ENCODE measurements at regions not wholly inside any gene's neighbourhood (a gene's known extent, or its start where the extent isn't known, plus 50 kb on each side); places are given as distances from the start of the nearest gene placed in this dataset.

DNA sequence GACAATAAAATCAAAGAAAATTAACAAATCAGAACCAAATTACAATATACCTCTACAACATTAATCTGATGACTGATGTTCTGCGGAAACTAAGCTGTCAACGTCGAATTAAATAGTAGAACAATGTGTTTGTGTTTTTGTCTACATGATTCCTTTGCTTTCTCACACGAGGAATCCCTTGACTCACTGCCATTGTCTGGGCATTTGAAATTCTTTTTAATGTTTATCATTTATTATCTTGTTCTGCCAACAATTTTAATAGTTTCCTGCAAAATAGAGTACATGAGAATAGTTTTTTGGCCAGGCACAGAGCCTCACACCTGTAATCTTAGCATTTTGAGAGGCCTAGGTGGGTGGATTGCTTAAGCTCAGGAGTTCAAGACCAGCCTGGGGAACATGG lies 76.6 kb upstream of the KRAS start:
- Histone ChIP-seq H3K36me3 (ENCODE audit: insufficient read depth, low read length) (no peaks in the 10 kb centered on the region), H3K4me2 (ENCODE audit: low read length) (no peak overlapping the region), H3K9ac (ENCODE audit: low read length) (no peak overlapping the region), H4K20me1 (ENCODE audit: insufficient read depth, low read length) (no peaks in the 10 kb centered on the region), H3K27me3 (ENCODE audit: insufficient read depth, low read length) (no peaks in the 10 kb centered on the region), H3K27ac (ENCODE audit: low read depth, low read length, poor library complexity, severe bottlenecking) (no peak overlapping the region), H3K79me2 (ENCODE audit: insufficient read depth, low read length) (no peaks in the 10 kb centered on the region), H3K4me1 (ENCODE audit: insufficient read depth, low read length, severe bottlenecking) (peaks cover 27% of the 10 kb centered on the region), H3K4me3 (ENCODE audit: low read depth, low read length, poor library complexity, severe bottlenecking) (no peak overlapping the region), H3K9me2 (ENCODE audit: low read depth, low read length) (no peaks in the 10 kb centered on the region), H2AFZ (ENCODE audit: low read length) (no peak overlapping the region), H3F3A (ENCODE audit: insufficient read depth, low read length) (no peaks in the 10 kb centered on the region), H3K9me3 (ENCODE audit: low read length) (no peaks in the 10 kb centered on the region)
- TF ChIP-seq, protein P1, sequence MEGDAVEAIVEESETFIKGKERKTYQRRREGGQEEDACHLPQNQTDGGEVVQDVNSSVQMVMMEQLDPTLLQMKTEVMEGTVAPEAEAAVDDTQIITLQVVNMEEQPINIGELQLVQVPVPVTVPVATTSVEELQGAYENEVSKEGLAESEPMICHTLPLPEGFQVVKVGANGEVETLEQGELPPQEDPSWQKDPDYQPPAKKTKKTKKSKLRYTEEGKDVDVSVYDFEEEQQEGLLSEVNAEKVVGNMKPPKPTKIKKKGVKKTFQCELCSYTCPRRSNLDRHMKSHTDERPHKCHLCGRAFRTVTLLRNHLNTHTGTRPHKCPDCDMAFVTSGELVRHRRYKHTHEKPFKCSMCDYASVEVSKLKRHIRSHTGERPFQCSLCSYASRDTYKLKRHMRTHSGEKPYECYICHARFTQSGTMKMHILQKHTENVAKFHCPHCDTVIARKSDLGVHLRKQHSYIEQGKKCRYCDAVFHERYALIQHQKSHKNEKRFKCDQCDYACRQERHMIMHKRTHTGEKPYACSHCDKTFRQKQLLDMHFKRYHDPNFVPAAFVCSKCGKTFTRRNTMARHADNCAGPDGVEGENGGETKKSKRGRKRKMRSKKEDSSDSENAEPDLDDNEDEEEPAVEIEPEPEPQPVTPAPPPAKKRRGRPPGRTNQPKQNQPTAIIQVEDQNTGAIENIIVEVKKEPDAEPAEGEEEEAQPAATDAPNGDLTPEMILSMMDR (IDR thresholded peaks at IDR 0.05; ENCODE audit: low read length) = no peak
- TF ChIP-seq EZH2 (IDR thresholded peaks at IDR 0.05; ENCODE audit: borderline replicate concordance, low read length) = no peak

DNA sequence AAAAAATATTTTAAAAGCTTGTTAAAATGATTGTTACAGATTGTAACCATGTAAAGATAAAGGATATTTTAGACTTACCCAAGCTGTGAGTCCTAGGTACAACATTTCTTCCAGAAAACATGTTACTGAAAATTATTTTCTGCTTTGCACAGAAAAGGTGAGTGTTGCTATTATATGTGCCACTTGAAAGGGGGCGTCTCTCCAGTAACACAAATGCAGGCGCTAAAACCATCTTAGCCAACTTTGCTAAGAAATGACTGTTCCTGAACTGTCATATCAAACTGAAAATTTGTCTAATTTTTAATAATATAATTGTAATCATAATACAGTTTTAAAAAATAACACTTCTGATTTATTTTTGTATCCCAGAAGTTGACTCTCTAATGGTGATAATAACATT lies 75.6 kb upstream of the KRAS start:
- H3K4me2 ChIP-seq (ENCODE audit: low read length) = no peak overlapping the region
- H3K9ac ChIP-seq (ENCODE audit: low read length) = no peak overlapping the region
- H3K4me1 ChIP-seq (ENCODE audit: insufficient read depth, low read length, severe bottlenecking) = peaks cover 37% of the 10 kb centered on the region
- H3K9me2 ChIP-seq (ENCODE audit: low read depth, low read length) = no peaks in the 10 kb centered on the region
- no peaks in the 10 kb centered on the region for H3K9me3 ChIP-seq (ENCODE audit: low read length)
- H2AFZ ChIP-seq (ENCODE audit: low read length) = no peak overlapping the region
- TF ChIP-seq, protein P1 (IDR thresholded peaks at IDR 0.05; ENCODE audit: low read length) = no peak
- TF ChIP-seq EZH2 (IDR thresholded peaks at IDR 0.05; ENCODE audit: borderline replicate concordance, low read length) = no peak
- no peak overlapping the region for H3K27ac ChIP-seq (ENCODE audit: low read depth, low read length, poor library complexity, severe bottlenecking)
- no peaks in the 10 kb centered on the region for H4K20me1 ChIP-seq (ENCODE audit: insufficient read depth, low read length)
- no peak overlapping the region for H3K4me3 ChIP-seq (ENCODE audit: low read depth, low read length, poor library complexity, severe bottlenecking)
- H3K27me3 ChIP-seq (ENCODE audit: insufficient read depth, low read length) = no peaks in the 10 kb centered on the region
- no peaks in the 10 kb centered on the region for H3K79me2 ChIP-seq (ENCODE audit: insufficient read depth, low read length)
- H3F3A ChIP-seq (ENCODE audit: insufficient read depth, low read length) = no peaks in the 10 kb centered on the region
- H3K36me3 ChIP-seq (ENCODE audit: insufficient read depth, low read length) = no peaks in the 10 kb centered on the region

DNA sequence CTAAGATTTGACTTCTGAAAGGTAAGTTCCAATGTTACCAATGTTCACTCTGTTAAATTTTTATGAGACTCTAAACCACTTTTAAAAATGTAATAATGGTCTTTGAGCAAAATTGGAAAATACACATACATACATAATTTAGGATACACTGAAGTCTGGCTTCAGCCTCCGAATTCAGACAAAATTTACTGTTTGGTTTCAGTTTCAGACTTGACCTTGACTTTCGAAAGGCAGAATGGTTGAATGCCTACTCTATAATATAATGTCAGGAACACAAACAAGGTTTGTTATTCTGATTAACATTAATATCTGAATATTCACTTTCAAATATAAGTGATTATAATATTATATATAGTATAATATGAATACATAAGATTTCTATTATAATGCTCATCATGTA lies 74.1 kb upstream of the KRAS start:
- H3K9ac ChIP-seq (ENCODE audit: low read length) = no peak overlapping the region
- H3K79me2 ChIP-seq (ENCODE audit: insufficient read depth, low read length) = no peaks in the 10 kb centered on the region
- H3K9me2 ChIP-seq (ENCODE audit: low read depth, low read length) = no peaks in the 10 kb centered on the region
- H3K4me3 ChIP-seq (ENCODE audit: low read depth, low read length, poor library complexity, severe bottlenecking) = no peak overlapping the region
- TF ChIP-seq, protein P1 (IDR thresholded peaks at IDR 0.05; ENCODE audit: low read length) = no peak
- TF ChIP-seq EZH2 (IDR thresholded peaks at IDR 0.05; ENCODE audit: borderline replicate concordance, low read length) = no peak
- no peaks in the 10 kb centered on the region for H3K9me3 ChIP-seq (ENCODE audit: low read length)
- H3K36me3 ChIP-seq (ENCODE audit: insufficient read depth, low read length) = no peaks in the 10 kb centered on the region
- H3K27me3 ChIP-seq (ENCODE audit: insufficient read depth, low read length) = no peaks in the 10 kb centered on the region
- H4K20me1 ChIP-seq (ENCODE audit: insufficient read depth, low read length) = no peaks in the 10 kb centered on the region
- H3K4me2 ChIP-seq (ENCODE audit: low read length) = peak overlapping the region; percentile 38; the same call in 1 of the 2 replicates
- H3K27ac ChIP-seq (ENCODE audit: low read depth, low read length, poor library complexity, severe bottlenecking) = peak overlapping the region; percentile 69
- no peak overlapping the region for H2AFZ ChIP-seq (ENCODE audit: low read length)
- peaks cover 52% of the 10 kb centered on the region for H3K4me1 ChIP-seq (ENCODE audit: insufficient read depth, low read length, severe bottlenecking)
- no peaks in the 10 kb centered on the region for H3F3A ChIP-seq (ENCODE audit: insufficient read depth, low read length)
